Activated CD8-positive, alpha-beta memory T cell treated with anti-CD3 and anti-CD28 coated beads for 4 hours (primary cell): ENCODE measurements at regions not wholly inside any gene's neighbourhood (a gene's known extent, or its start where the extent isn't known, plus 50 kb on each side); places are given as distances from the start of the nearest gene placed in this dataset.
"Not testable (repeated sequence)": the region's sequence is repeated elsewhere in the genome, so short reads cannot be mapped to it uniquely, and the experiment has no call there.

Experiments
- DNase-seq, 2 donors: peaks; one replicate each; pipeline ENCODE4 v3.0.0-alpha.2; 2020; ENCODE audit warnings: low read depth in 2 of 2

DNA sequence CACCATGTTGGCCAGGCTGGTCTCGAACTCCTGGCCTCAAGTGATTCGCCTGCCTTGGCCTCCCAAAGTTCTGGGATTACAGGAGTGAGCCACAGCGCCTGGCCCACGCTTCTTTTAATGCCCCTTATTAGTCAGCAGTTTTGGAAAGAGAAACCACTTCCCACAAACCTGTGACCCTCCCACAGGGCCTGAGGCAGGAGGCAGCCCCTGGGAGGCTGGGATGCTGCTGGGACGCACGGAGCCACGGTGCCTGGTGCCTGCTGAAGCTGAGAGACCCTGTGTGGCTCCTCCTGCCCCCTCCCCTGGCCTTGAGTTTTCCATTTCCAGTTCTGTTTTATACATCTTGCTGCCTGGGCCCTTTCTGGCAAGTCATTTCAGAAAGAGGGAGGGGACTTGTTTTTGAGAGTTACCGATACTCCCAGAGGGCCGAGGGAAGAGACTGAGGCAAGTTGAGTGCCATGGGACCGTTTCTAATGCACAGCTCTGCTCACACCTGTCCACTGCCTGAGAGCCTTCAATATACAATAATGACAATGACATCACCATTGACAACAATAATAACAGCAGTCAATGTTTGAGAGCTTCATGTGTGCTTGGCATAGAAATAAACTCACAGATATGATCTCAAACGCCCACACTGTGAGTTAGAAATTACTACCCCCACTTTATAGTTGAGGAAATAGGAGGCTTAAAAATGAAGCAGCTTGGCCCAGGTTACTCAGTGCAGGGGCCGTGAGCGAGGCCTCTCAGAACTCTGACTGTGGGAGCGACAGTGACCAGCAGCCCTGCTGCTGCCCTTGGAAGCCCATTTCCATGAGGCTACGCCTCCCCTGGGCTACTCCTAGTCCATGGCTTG is 78.1 kb upstream of the YWHAQ start:
- DNase-seq, result no peak

DNA sequence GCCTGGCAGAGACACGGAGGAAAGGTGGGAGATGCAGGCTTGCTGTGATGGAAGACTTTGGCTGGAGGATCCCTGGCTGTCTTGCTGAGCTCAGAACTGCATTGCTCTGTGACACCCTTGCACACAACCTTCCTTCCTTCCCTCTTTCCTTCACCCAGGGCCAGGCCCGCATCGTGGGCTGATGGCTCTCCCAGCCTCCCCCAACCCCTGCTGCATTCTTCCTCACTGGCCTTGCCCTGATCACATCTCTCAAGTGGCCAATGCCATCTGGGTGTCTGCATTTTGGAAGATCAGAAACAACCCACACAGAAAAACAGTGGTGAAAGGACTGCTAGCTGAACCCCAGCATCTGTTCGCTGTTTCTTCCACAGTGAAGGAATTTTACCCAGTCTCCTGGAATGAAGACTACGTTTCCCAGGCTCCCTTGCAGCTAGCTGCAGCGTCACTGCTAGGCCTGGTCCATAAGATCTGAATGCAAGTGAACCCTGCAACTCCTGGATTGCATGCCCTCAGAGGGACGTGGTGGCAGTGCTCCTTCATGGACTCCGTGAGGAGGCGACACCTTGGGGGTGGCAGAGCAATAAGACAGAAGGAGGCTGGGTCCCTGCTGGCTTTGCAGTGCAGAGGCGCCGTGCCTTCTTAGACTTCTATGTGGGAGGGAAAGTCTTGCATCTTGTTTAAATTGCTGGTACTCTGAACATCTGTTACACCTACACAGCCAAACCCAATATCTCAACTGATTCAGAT is 78.9 kb upstream of the YWHAQ start:
- no peak for DNase-seq

DNA sequence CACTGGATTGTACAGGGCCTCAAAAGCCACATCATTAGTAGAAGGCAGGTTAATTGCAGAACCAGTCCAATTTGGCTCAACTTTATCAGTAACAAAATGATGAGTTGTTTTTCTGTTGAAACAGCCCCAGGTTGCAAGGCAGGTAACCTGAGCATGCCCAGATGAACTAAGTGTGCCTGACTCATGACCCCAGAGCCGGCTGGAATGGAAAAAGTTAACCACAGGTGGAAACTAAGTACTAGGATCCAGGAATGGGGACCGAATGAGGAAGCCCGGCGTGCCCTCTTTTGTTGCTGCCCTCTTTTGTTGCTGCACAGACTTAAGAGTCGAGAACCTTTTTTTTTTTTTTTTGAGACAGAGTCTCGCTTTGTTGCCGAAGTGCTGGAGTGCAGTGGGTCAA is 79.5 kb upstream of the YWHAQ start:
- DNase-seq, result no peak

DNA sequence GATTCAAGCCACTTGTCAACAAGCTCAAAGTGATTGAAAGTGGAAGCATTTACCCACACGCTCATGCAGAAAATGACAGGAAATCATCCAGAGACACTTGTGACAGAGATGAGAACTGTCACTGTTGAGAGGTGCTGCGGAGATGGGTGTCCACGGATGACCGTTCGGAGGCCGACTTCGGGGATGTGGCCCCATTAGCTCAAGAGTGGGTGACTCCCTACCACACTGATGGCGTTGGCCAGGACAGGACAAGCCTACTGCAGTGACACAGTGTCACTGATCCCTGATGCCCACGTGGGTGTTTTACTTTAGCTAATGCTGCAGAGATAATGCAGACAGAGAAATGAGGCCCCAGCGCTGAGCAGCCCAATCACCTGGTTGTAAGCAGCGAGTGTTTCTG is 81.5 kb upstream of the YWHAQ start:
- no peak for DNase-seq

DNA sequence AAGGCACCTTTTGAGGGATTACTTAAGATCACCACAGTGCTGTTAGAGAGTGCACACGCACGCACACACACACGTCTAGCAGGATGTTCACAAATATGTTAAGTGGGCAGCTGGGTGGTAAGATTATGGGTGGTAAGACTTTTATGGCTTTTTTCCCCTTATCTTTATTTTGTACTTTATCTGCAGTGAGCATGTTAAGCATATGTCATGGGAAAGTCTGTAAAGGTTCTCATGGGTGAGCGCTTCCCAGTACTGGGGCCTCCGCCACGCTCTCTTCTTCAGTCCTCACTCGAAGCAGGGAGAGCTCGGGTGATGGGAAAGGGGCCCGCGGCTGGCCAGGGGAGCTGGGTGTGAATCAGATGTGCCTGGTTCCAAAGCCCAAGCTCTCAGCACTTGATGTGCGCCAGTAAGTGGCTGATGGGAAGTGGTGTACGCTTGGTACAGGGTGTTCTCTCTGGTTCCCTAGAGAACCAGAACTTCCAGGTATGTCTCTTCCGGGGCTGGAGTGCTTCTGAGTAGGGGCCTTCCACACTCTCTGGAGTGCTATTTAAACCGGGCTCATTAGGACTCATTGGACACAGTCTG is 83.9 kb upstream of the YWHAQ start:
- no peak for DNase-seq

DNA sequence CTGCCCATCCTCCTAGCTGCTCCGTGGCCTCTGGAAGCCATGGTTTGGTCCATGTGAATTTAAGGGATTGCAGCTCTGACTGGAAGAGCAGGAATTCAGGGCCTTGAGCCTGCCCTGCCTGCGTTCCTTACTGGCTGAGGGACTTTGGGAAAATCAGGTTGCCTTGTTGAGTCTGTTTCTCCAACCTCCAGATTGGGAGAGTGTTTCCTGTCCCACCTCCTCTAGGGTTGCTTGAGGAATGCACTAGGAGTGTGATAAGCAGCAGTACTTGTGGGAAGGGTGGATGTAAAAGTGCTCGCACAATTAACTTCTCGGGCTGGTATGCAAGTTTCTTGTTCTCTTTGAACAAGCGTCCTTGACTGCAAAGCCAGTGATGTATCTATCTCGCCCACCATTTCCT is 84.4 kb upstream of the YWHAQ start:
- no peak for DNase-seq

DNA sequence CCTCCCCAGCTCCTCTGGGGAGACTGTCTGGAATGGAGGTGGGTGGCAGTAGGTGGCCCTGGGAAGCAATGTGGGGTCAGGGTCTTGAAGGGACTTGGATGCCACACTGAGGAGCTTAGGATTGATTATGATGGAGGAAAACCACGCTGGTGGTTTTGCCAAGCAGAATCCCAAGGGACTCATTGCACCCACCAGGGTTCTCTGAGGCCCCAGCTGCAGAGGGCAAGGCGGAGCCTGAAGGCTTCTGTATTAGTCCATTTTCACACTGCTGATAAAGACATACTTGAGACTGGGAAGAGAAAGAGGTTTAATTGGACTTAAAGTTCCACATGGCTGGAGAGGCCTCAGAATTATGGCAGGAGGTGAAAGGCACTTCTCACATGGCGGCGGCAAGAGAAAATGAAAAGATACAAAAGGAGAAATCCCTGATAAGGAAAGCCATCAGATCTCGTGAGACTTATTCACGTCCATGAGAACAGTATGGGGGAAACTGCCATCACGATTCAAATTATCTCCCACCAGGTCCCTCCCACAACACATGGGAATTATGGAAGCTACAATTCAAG is 87.2 kb upstream of the YWHAQ start:
- no peak for DNase-seq

DNA sequence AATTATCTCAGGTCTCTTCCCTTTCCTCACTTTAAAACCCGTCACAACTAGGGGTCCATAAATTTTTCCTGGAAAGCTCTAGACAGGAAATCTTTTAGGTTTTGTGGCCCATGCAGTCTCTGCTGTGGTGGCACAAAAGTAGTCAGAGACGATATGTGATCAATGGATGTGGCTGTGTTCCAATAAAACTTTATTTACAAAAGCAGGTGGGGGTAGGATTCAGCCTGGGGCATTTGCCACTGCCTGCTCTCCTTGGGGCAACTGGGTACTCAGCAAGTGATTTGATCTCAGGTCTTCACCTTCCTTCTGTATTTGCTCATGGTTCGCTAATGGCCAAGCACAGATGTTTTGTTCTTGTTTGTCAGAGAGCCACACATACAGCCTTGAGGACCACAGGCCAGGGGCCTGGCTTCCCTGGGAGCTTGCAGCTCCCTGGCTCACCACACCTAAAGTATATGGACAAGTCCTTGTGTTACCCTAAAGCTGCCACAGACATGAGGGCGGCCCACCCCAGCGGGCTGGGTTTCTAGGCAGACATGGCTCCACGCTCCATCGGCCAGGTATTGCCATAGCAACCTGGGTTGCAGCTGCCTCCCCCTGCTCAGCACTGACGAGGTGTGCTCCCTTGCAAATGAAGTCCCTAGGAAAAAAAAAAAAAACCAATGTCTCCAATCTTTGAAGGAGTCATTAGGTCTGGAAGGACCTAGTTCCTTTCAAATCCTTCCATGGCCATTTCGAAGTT is 89.7 kb upstream of the YWHAQ start:
- no peak for DNase-seq

DNA sequence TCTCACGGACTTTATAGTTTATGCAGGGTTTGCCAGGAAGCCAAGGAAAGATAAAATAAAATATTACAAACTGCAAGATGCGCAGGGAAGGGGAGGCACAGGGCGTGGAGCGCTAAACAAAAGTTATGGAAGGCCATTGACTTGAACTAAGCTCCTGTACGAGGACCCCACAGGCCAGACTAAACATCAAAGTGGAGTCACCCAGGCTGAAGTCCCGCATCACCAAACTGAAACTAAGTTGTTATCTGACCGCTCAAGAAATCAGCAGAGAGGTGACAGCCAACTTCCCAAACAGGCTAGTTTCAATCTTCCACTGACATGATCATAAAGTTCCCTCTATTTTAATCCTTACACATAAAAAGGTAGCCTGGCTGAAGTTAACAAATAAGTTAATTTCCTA is 90.5 kb upstream of the YWHAQ start:
- no peak for DNase-seq

DNA sequence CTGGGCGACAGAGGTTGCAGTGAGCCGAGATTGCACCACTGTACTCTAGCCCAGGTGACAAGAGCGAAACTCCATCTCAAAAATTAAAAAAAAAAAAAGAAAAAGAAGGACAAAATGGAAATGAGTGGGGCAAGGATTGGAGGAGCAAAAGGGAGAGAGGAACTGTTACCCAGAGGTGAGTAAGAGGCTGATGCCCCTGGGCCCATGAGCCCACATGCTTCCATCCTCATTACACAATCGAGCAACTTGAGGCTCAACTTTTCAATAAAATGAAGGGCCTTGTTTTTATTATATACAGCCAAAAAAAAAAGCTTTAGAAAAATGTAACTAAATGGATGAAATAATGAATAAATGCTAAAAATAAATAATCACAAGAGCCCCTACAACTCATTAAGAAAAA is 91.7 kb upstream of the YWHAQ start:
- no peak for DNase-seq

DNA sequence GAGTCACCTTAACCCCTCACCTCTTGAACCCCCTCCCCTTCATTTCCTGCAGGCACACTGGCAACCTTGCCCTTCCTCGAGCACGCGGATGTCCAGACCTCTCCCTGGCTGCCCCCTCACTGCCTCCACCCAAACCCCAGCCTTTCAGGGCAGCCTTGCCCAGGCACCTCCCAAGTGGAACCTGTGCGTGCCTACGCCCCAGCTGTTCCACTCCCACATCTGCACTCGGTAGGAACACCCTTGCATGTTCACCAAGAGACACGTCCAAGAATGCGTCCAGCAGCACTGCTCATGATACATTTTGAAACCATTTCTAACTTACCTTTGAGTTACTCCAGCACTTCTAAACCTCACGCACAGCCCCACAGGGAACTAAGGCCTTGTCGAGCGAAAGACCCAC is 93.8 kb upstream of the YWHAQ start:
- no peak for DNase-seq

DNA sequence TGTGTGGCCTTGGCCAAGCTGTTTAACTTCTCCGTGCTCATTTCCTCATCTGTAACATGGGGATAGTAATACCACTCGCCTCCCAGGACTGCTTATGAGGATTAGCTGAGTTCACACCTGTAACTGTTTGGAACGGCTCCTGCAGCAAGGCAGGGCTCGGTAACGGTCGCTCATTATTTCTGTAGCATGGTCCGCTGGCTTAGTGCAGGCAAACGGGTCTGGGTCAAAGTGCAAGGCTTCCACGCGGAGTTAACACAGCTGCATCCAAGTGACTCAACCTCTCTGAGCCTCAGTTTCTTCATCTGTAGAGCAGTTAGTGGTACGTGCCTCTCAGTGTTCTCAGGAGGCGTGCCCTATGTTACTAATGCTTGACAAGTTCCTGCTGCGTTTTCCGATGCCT is 94.3 kb upstream of the YWHAQ start:
- no peak for DNase-seq

DNA sequence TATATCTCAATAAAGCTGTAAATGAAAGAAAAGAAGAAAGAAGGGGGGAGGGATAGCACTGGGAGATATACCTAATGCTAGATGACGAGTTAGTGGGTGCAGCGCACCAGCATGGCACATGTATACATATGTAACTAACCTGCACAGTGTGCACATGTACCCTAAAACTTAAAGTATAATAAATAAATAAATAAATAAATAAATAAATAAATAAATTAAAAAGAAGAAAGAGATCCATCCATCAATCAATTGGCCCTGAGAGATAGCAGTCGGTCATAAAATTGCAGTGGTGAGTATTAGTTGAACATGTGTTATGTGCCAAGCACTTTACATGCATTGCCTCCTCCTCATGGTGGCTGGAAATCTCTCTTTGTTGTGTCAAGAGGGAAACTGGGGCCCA is 95.2 kb upstream of the YWHAQ start:
- not testable (repeated sequence) for DNase-seq

DNA sequence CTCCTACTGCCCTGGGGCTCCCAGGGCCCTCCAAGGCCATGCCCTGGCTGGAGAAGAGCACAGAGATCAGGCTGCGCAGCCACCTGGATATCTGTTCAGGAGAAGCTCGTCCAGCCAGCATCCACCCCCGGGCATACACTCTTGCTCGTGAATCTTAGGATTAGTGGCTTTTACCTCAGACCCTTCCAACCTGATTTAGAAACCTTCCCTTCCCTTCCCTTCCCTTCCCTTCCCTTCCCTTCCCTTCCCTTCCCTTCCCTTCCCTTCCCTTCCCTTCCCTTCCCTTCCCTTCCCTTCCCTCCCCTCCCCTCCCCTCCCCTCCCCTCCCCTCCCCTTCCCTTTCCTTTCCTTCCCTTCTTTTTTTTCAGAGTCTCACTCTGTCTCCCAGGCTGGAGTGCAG is 99.7 kb upstream of the YWHAQ start:
- DNase-seq, result not testable (repeated sequence)

DNA sequence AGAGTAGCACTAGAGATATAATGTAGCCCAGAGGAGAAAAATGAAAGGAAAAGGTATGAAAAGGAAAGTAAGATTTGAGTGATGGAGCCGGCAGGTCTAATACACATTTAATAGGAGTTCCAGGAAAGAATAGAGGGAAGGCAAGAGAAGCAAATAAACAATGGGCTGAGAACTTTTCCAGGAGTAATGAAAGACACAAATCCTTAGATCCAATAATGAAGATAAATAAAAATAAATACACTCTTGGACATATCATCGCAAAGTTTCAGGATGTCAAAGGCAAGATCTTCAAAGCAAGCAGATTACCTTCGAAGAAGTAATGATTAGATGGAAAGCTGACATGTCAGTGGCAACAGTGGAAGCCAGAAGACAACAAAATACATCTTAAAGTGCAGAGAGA is 102.0 kb upstream of the YWHAQ start:
- no peak for DNase-seq

DNA sequence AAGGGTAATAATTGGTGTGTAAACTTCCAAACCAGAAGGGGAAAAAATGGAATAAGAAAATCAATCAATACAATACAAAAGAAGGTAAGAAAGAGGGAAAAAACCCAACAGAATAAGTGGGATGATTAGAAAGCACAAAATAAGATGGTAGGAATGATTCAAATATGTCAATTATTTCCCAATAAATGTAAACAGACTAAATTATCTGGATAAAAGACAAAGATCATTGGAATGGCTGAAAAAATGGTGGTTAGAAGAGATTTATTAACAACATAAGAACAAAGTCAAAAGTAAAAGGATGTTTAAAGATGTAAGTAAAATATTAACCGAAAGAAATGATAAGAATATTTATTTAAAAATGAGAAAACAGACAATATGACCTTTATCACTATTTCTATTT is 103.5 kb upstream of the YWHAQ start:
- no peak for DNase-seq

DNA sequence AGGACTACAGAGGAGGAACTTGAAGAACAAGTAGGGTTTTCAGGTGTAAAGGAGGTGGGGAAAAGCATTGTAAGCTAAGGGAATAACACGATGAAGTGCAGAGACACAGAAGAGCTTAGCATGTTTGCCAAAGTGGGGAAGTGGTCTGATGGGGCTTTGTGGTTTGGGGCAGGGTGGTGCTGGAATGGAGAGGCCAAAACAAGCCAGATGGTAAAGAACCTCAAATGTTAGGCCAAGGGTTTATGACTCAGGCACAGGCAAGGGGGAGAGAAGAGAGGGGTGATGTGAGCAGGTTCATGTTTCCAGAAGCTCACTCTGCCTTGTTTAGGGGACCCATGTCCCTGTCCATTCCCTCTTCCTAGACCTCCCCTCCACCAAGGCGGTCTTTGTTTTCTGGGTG is 104.5 kb upstream of the YWHAQ start:
- DNase-seq, result no peak

DNA sequence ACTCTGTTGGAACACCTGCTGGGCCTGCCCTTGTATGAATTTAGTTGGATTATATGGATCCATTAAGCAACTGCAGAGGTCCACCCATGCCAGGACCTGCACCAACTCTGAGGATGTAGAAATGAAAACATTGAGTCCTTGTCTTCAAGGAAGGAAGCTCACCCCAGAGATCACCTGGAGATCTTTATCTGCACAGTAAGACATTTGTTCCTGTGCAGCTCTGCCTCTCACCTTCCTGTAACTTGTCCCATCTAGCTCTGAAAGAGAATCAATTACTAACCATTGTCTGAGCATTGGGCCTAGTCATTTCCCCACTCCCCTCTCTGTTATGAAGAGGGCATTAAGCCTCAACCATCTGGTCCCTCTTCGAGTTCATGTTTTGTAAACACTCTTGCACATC is 105.2 kb upstream of the YWHAQ start:
- no peak for DNase-seq

DNA sequence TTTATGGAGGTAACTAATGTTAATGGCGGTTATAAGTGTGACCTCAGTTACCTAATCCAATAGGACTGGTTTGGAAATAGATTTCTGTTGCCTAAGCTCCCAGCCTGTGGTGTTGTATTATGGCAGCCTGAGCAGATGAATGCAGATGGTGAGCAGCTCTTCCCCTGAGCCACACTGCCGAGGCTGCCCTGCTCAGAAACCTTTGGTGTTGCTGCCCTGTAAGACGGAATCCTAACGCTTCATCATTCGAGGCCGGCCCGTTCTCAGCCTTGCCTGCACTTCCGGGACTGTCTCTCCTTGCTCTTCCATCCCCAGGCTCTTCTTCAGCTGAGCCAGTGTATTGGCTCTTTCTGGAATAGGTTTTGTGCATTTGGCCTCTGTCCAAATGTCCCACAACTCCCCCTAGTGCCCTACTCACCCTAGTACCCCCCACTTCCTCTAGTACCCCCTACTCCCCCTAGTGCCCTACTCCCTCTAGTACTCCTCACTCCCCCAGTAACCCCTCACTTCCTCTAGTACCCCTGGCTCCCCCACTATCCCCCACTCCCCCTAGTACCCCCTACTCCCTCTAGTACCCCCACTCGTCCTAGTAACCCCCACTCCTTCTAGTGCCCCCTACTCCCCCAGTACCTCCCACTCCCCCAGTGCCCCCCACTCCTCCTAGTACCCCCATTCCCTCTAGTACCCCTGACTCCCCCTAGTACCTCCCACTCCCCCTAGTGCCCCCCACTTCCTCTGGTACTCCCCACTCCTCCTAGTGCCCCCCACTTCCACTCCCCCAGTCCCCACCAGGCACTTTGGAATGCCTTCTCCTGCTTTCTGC is 106.0 kb upstream of the TAF1B start:
- no peak for DNase-seq

DNA sequence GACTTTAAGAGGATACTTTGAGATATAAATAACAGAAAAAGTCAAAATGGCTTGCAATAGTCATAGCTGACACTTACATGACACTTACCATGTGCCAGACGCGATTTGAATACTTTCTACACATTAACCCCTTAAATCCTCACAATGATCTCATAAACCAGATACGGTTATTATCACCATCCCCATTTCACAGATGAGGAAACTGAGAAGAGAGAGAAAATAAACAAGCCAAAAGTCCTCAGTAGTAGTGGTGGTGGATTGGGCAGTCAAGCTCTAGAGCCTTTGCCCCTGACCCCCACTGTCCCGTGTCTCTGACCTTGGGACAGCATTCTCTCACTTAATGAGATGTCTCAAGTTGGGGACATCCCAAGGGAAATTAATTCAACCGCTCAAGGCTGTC is 105.2 kb upstream of the TAF1B start:
- no peak for DNase-seq
